Right lobe of liver (tissue), 6 donors: ENCODE measurements at regions not wholly inside any gene's neighbourhood (a gene's known extent, or its start where the extent isn't known, plus 50 kb on each side); places are given as distances from the start of the nearest gene placed in this dataset.

Source experiments
- ATAC-seq, 4 donors: fragments of 200-7000 bp; cut with Tn5 transposase; one replicate each; pipeline ENCODE4 v1.9.1; 2020; ENCODE audit warnings: mild to moderate bottlenecking in 4 of 4, moderate library complexity in 4 of 4
- DNase-seq, 3 donors: peaks; one replicate each; pipeline ENCODE4 v3.0.0-alpha.2; 2020
- H3K27ac ChIP-seq, 3 donors: fragments of 200-600 bp; one replicate each; pipeline ENCODE4 v1.8.0; 2022
- H3K27me3 ChIP-seq, 2 donors: fragments of 200-600 bp; one replicate each; pipeline ENCODE4 v1.8.0; 2022
- H3K36me3 ChIP-seq, 4 donors: fragments of 200-600 bp; sonication (generic) in 1 of 4; one replicate each; pipeline versions ENCODE4 v1.5.1 to v1.8.0; 2017 to 2022; ENCODE audit warnings: control low read depth in 1 of 4
- H3K4me1 ChIP-seq, 4 donors: fragments of 200-600 bp; sonication (generic) in 1 of 4; one replicate each; pipeline versions ENCODE4 v1.5.1 to v1.8.0; 2017 to 2022; ENCODE audit warnings: control low read depth in 1 of 4
- H3K4me3 ChIP-seq, 3 donors: fragments of 200-600 bp; one replicate each; pipeline ENCODE4 v1.8.0; 2022
- H3K9me3 ChIP-seq, 4 donors: fragments of 200-600 bp; sonication (generic) in 1 of 4; one replicate each; pipeline versions ENCODE4 v1.5.1 to v1.8.0; 2017 to 2022; ENCODE audit warnings: control low read depth in 1 of 4
- CTCF ChIP-seq, 4 donors: fragments of 200-600 bp in 3 of 4; fragments of 450-650 bp in 1 of 4; IDR thresholded peaks; one replicate each; pipeline versions ENCODE4 v1.5.1 to v1.8.0; 2016 to 2022; ENCODE audit warnings: antibody characterized with exemption in 4 of 4, mild to moderate bottlenecking in 2 of 4
- POLR2A ChIP-seq: fragments of 450-650 bp; IDR thresholded peaks from one replicate; pipeline ENCODE4 v1.6.1; 2017; ENCODE audit warnings: antibody characterized with exemption, mild to moderate bottlenecking
- WGBS: methylation state at CpG from one replicate; pipeline ENCODE4 v1.1.6; 2018; ENCODE audit warnings: low coverage, low lambda C conversion rate; ENCODE audit not compliant: insufficient coverage; ENCODE audit errors: missing lambda C conversion rate; 5-methylcytosine and 5-hydroxymethylcytosine counted together
- intact Hi-C, 2 donors: fragments of 100-400 bp; cut with DNase I; formaldehyde crosslinking; loops; one replicate each; pipeline versions ENCODE4 v1.11.2 to v1.14.1; 2022
- small RNA-seq, 2 experiments: library from RNA; depleted of rRNA; stranded (forward); fragments of <200 nt; gene quantifications; one replicate each; pipeline ENCODE3, GENCODE V24; 2016
- donor health status: DM: no; HTN: yes; CAD: no.
- donor health status: DM: no; HTN: no; CAD: no.
- donor health status: DM: no; HTN: no; CAD: no.
- donor health status: DM: no; HTN: yes; CAD: no.
- donor health status: DM: no; HTN: yes; CAD: no.

GRCh38 chrX:22922961-22923360, 76.8 kb upstream of the DDX53 start:
- ATAC-seq = no peak
- Histone ChIP-seq H3K4me1 (no peaks in the 10 kb centered on the region), H3K36me3 (no peaks in the 10 kb centered on the region), H3K4me3 (no peak overlapping the region), H3K27me3 (no peaks in the 10 kb centered on the region), H3K27ac (no peak overlapping the region), H3K9me3 (no peaks in the 10 kb centered on the region)
- TF ChIP-seq POLR2A (no peak), CTCF (IDR thresholded peaks at IDR 0.05) (no peak)
- WGBS = 50% methylated on average over 5 of the region's 5 CpGs
- no peak for DNase-seq
- intact Hi-C loops = no loop called here

- Histone ChIP-seq H3K27me3 (no peaks in the 10 kb centered on the region), H3K36me3 (no peaks in the 10 kb centered on the region), H3K4me1 (no peaks in the 10 kb centered on the region), H3K4me3 (no peak overlapping the region), H3K27ac (no peak overlapping the region), H3K9me3 (no peaks in the 10 kb centered on the region)
- no peak for TF ChIP-seq CTCF (IDR thresholded peaks at IDR 0.05)
- no peak for TF ChIP-seq POLR2A
- 27% methylated on average over 2 of the region's 2 CpGs for WGBS
- ATAC-seq (no peak), DNase-seq (no peak)
- intact Hi-C loops = no loop called here
Measured at GRCh38 chrX:22934640-22935039, 65.1 kb upstream of the DDX53 start.

- no peaks in the 10 kb centered on the region for H3K9me3 ChIP-seq
- no peaks in the 10 kb centered on the region for H3K27me3 ChIP-seq
- no peaks in the 10 kb centered on the region for H3K4me1 ChIP-seq
- DNase-seq (no peak), ATAC-seq (no peak)
- no peak overlapping the region for H3K27ac ChIP-seq
- intact Hi-C loops = no loop called here
- no peak overlapping the region for H3K4me3 ChIP-seq
- H3K36me3 ChIP-seq = no peaks in the 10 kb centered on the region
- TF ChIP-seq CTCF (IDR thresholded peaks at IDR 0.05) = no peak
- no peak for TF ChIP-seq POLR2A
- WGBS = 79% methylated on average over 1 of the region's 1 CpG
Measured at GRCh38 chrX:22944945-22945344, 54.8 kb upstream of the DDX53 start.

Small RNA genes lying in the stretch of these regions (small RNA-seq; reads per million reads assigned to genes)
- gene RNU6-266P = 0 reads per million in 2 experiments
